ENCODE measurements at regions not wholly inside any gene's neighbourhood (a gene's known extent, or its start where the extent isn't known, plus 50 kb on each side); places are given as distances from the start of the nearest gene placed in this dataset.

GRCh38 chr5:91263898-91264297 is 119.2 kb downstream of the ARRDC3 start:
- ATAC-seq (ENCODE audit: insufficient read depth, low FRiP score) (no peak), DNase-seq (no peak)
- 74 to 86% methylated on average over 5 of the region's 5 CpGs for WGBS, 2 donors

GRCh38 chr5:91257301-91257700 is 125.8 kb downstream of the ARRDC3 start:
- no peak for TF ChIP-seq CTCF (IDR thresholded peaks at IDR 0.05; ENCODE audit: control extremely low read depth, extremely low read depth)
- H3K36me3 ChIP-seq (ENCODE audit: control insufficient read depth in 4 of 4, insufficient read depth in 4 of 4, low read length in 4 of 4): no peaks in the 10 kb centered on the region
- H3K9me3 ChIP-seq (ENCODE audit: control insufficient read depth in 4 of 4, insufficient read depth in 3 of 4, low read length in 3 of 4): no peaks in the 10 kb centered on the region
- peaks cover 0 to 2% (median 0%) of the 10 kb centered on the region in 5 donors for H3K4me1 ChIP-seq (ENCODE audit: control insufficient read depth in 5 of 5, insufficient read depth in 5 of 5, low read length in 5 of 5)
- H3K9ac ChIP-seq (ENCODE audit: insufficient read depth in 1 of 2, low read length in 2 of 2): no peak overlapping the region
- no peak overlapping the region for H3K4me3 ChIP-seq
- no peak for ATAC-seq (ENCODE audit: insufficient read depth, low FRiP score)
- H3K27ac ChIP-seq (ENCODE audit: low read depth in 1 of 2, low read length in 1 of 2): no peak overlapping the region
- no peak for DNase-seq
- no peaks in the 10 kb centered on the region for H3K27me3 ChIP-seq (ENCODE audit: control insufficient read depth in 3 of 3, insufficient read depth in 3 of 3, low read length in 2 of 3)

More at GRCh38 chr5:91263898-91264297, 119.2 kb downstream of the ARRDC3 start:
- Histone ChIP-seq H3K9me3 (ENCODE audit: control insufficient read depth in 4 of 4, insufficient read depth in 3 of 4, low read length in 3 of 4) (no peaks in the 10 kb centered on the region), H3K36me3 (ENCODE audit: control insufficient read depth in 4 of 4, insufficient read depth in 4 of 4, low read length in 4 of 4) (no peaks in the 10 kb centered on the region), H3K4me3 (no peak overlapping the region), H3K9ac (ENCODE audit: insufficient read depth in 1 of 2, low read length in 2 of 2) (no peak overlapping the region), H3K27ac (ENCODE audit: low read depth in 1 of 2, low read length in 1 of 2) (no peak overlapping the region), H3K27me3 (ENCODE audit: control insufficient read depth in 3 of 3, insufficient read depth in 3 of 3, low read length in 2 of 3) (no peaks in the 10 kb centered on the region), H3K4me1 (ENCODE audit: control insufficient read depth in 5 of 5, insufficient read depth in 5 of 5, low read length in 5 of 5) (peaks cover 0 to 8% (median 0%) of the 10 kb centered on the region in 5 donors)
- TF ChIP-seq CTCF (IDR thresholded peaks at IDR 0.05; ENCODE audit: control extremely low read depth, extremely low read depth): no peak

GRCh38 chr5:91256142-91256524 is 127.0 kb downstream of the ARRDC3 start:
- Histone ChIP-seq H3K27ac (ENCODE audit: low read depth in 1 of 2, low read length in 1 of 2) (no peak overlapping the region), H3K4me3 (no peak overlapping the region), H3K9ac (ENCODE audit: insufficient read depth in 1 of 2, low read length in 2 of 2) (no peak overlapping the region), H3K27me3 (ENCODE audit: control insufficient read depth in 3 of 3, insufficient read depth in 3 of 3, low read length in 2 of 3) (no peaks in the 10 kb centered on the region), H3K36me3 (ENCODE audit: control insufficient read depth in 4 of 4, insufficient read depth in 4 of 4, low read length in 4 of 4) (no peaks in the 10 kb centered on the region), H3K4me1 (ENCODE audit: control insufficient read depth in 5 of 5, insufficient read depth in 5 of 5, low read length in 5 of 5) (peaks cover 0 to 2% (median 0%) of the 10 kb centered on the region in 5 donors), H3K9me3 (ENCODE audit: control insufficient read depth in 4 of 4, insufficient read depth in 3 of 4, low read length in 3 of 4) (no peaks in the 10 kb centered on the region)
- DNase-seq (no peak), ATAC-seq (ENCODE audit: insufficient read depth, low FRiP score) (no peak)
- no peak for TF ChIP-seq CTCF (IDR thresholded peaks at IDR 0.05; ENCODE audit: control extremely low read depth, extremely low read depth)
- WGBS, 2 donors: 96 to 98% methylated on average over 7 of the region's 7 CpGs

DNA sequence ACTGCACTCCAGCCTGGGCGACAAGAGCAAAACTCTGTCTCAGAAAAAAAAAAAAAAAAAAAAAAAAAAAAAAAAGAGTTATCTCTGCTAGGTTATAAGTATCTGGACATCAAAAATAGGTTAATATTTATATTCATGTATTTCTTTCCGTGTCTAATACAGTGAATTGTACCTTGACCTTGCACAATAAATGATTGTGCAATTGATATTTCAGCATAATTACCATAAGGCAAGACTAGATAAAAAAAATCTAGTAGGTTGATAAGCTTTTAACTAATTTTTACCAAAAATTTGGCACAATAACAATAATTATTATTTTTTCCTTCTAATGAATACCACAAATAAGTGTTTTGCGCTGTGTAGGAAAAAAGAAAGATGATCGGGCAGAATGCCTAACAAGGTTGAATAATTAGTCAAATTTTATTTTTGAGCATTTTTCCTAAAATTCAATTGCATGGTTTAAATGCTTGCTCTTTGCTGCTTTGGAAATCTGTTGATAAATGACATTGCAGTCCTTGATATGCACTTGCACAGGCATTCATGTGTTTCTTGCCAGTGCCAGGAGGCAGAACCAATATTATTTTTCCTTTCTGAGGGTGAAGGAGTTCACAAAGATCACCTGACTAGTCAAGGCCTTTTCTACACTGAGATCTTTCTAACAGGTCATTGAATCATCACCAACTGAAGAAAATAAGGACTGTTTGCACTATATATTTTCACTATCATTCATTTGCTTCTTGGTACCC is 127.5 kb downstream of the ARRDC3 start:
- Histone ChIP-seq H3K27me3 (ENCODE audit: control insufficient read depth in 3 of 3, insufficient read depth in 3 of 3, low read length in 2 of 3) (no peaks in the 10 kb centered on the region), H3K9ac (ENCODE audit: insufficient read depth in 1 of 2, low read length in 2 of 2) (no peak overlapping the region), H3K4me3 (no peak overlapping the region), H3K4me1 (ENCODE audit: control insufficient read depth in 5 of 5, insufficient read depth in 5 of 5, low read length in 5 of 5) (peaks cover 0 to 2% (median 0%) of the 10 kb centered on the region in 5 donors), H3K9me3 (ENCODE audit: control insufficient read depth in 4 of 4, insufficient read depth in 3 of 4, low read length in 3 of 4) (no peaks in the 10 kb centered on the region), H3K27ac (ENCODE audit: low read depth in 1 of 2, low read length in 1 of 2) (no peak overlapping the region), H3K36me3 (ENCODE audit: control insufficient read depth in 4 of 4, insufficient read depth in 4 of 4, low read length in 4 of 4) (no peaks in the 10 kb centered on the region)
- TF ChIP-seq CTCF (IDR thresholded peaks at IDR 0.05; ENCODE audit: control extremely low read depth, extremely low read depth): no peak
- 81 to 87% methylated on average over 4 of the region's 4 CpGs for WGBS, 2 donors
- ATAC-seq (ENCODE audit: insufficient read depth, low FRiP score) (no peak), DNase-seq (no peak)
